BLaER1 treated with 17β-estradiol and CSF1 and Interleukin-3, amounts not matched to agents 10 nM and 100 nM (cell line): ENCODE measurements at regions not wholly inside any gene's neighbourhood (a gene's known extent, or its start where the extent isn't known, plus 50 kb on each side); places are given as distances from the start of the nearest gene placed in this dataset.
A peak's percentile ranks its signal among the peaks of the same experiment; 100 is the strongest.

Source experiments
- H3K27ac ChIP-seq, 11 experiments: shearing (Covaris generic); formaldehyde crosslinking; 2 replicates each; pipeline ENCODE4 v1.8.1; 2022
- H3K27me3 ChIP-seq, 11 experiments: shearing (Covaris generic); formaldehyde crosslinking; 2 replicates each; pipeline ENCODE4 v1.8.1; 2022
- H3K36me3 ChIP-seq, 11 experiments: shearing (Covaris generic); formaldehyde crosslinking; 2 replicates each; pipeline ENCODE4 v1.8.1; 2022
- H3K4me1 ChIP-seq, 10 experiments: shearing (Covaris generic); formaldehyde crosslinking; 2 replicates each; pipeline ENCODE4 v1.8.1; 2022
- H3K4me2 ChIP-seq, 11 experiments: shearing (Covaris generic); formaldehyde crosslinking; 2 replicates each; pipeline ENCODE4 v1.8.1; 2022
- H3K4me3 ChIP-seq, 10 experiments: shearing (Covaris generic); formaldehyde crosslinking; 2 replicates each; pipeline ENCODE4 v1.8.1; 2022
- H3K9ac ChIP-seq, 11 experiments: shearing (Covaris generic); formaldehyde crosslinking; 2 replicates each; pipeline ENCODE4 v1.8.1; 2022
- H3K9me3 ChIP-seq, 11 experiments: shearing (Covaris generic); formaldehyde crosslinking; replicated peaks in 1 of 11; 2 replicates each; pipeline ENCODE4 v1.8.1; 2022
- H4K20me1 ChIP-seq, 11 experiments: shearing (Covaris generic); formaldehyde crosslinking; 2 replicates each; pipeline ENCODE4 v1.8.1; 2022
- Cebpa-rat ChIP-seq, 11 experiments: shearing (Covaris generic); IDR thresholded peaks; 2 replicates each; pipeline ENCODE4 v1.8.1; 2022

DNA sequence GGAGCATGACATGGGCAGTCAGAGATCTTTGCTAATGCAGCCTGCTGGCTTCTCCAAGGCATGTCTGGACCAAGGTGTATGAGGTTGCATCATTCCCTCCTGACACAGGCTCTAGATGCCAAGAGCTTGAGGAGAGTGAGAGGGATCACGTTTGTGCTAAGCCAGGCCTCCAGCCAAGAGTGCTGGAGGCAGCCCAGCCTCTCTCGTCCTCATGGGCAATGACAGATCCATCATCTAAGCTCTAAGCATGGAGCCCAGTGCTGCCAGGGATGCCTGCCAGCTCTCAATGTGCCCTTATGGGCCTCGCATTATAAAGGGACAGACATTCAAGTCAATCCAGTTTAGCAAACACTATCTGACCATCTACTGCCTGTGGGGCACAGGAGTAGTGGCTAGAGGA lies 136.3 kb upstream of the VSTM2B start:
- Histone ChIP-seq H3K4me2 (no peak overlapping the region), H3K9ac (no peak overlapping the region), H3K9me3 (peaks cover 10 to 18% (median 11%) of the 10 kb centered on the region in 11 experiments; a peak in 20 of 22 replicates), H3K4me3 (no peak overlapping the region), H3K36me3 (no peaks in the 10 kb centered on the region), H3K27me3 (no peaks in the 10 kb centered on the region), H4K20me1 (no peaks in the 10 kb centered on the region), H3K27ac (no peak overlapping the region), H3K4me1 (peaks cover 0 to 19% (median 12%) of the 10 kb centered on the region in 10 experiments; a peak in 12 of 20 replicates)
- no peak for TF ChIP-seq Cebpa-rat (IDR thresholded peaks at IDR 0.05)

DNA sequence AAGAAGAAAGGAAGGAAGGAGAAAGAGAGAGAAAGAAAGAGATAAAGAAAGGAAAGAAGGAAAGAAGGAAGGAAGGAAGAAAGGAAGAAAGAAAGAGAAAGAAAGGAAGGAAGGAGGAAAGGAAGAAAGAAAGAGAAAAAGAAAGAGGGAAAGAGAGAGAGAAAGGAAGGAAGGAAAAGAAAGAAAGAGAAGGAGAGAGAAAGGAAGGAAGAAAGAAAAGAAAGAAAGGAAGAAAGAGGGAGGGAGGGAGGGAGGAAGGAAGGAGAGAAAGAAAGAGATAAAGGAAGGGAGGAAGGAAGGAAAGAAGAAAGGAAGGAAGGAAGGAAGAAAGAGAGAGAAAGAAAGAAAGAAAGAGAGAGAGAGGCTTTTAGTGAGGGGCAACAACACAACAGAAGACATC lies 135.1 kb upstream of the VSTM2B start:
- no peaks in the 10 kb centered on the region for H3K36me3 ChIP-seq
- TF ChIP-seq Cebpa-rat (IDR thresholded peaks at IDR 0.05) = no peak
- no peaks in the 10 kb centered on the region for H4K20me1 ChIP-seq
- H3K27ac ChIP-seq = no peak overlapping the region
- H3K4me3 ChIP-seq = no peak overlapping the region
- no peaks in the 10 kb centered on the region for H3K27me3 ChIP-seq
- H3K4me1 ChIP-seq = peaks cover 0 to 32% (median 25%) of the 10 kb centered on the region in 10 experiments; a peak in 14 of 20 replicates
- no peak overlapping the region for H3K9ac ChIP-seq
- peaks cover 10 to 18% (median 11%) of the 10 kb centered on the region in 11 experiments; a peak in 20 of 22 replicates for H3K9me3 ChIP-seq
- H3K4me2 ChIP-seq = no peak overlapping the region

DNA sequence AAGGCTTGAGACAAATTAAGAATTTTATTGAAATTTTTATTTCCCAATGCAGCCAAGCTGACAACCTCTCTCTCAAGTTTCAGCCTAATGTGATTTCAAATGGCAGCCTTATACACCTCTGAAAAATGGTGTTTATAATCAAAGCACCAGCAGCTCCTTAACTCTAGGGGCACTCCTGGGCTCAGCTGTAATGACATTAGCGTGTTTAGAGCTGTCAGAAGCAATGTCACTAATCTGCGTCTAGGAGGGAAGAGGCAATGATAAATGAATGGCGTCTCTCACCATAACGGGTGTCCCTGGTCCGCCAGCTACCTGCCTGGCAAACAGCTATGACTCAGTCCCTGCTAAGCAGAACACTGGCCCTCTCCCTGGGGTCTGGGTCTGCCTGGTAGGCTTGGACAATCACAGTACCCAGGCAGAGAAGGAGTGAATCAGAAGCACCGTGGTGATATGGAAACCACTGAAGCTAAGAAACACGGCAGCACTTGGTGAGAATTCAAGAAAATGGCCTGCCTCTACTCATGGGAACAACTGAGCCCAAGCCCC lies 131.8 kb upstream of the VSTM2B start:
- Histone ChIP-seq H3K4me3 (no peak overlapping the region), H3K27me3 (no peaks in the 10 kb centered on the region), H3K4me2 (peak overlapping the region in 7 of 11 experiments; percentile 43 to 79 (median 69); a peak in 10 of 22 replicates), H4K20me1 (no peaks in the 10 kb centered on the region), H3K36me3 (no peaks in the 10 kb centered on the region), H3K4me1 (peaks cover 0 to 44% (median 28%) of the 10 kb centered on the region in 10 experiments; a peak in 14 of 20 replicates), H3K9ac (no peak overlapping the region), H3K27ac (no peak overlapping the region), H3K9me3 (peaks cover 10 to 18% (median 11%) of the 10 kb centered on the region in 11 experiments; a peak in 20 of 22 replicates)
- TF ChIP-seq Cebpa-rat (IDR thresholded peaks at IDR 0.05) = no peak

DNA sequence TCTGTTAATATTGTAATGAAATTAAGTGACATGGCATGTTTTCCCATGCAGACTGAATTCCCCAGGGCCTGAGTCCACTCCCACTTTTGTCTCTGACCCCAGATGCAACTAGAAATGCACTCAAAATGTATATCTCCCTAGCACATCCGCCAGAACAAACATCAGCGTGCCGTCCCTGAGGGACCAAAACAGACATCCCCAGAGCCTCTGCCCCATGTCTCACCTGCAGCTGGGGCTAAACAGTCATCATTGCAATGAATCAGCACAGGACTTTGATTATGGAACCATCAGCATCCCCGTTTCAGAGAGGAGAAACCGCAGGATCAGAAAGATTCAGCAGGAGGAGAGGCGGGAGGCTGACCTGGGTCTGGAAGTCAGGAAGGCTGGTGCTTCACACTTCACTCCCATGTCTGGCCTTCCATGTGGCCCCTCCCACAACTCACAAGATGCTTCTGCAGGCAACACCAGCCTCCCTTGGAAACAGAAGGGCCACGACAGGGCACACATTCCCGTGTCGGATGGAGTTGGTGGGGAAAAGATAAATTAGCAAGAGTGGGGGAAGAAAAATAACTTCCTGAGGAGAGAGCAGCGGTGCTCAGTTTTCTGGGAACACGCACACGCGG lies 130.6 kb upstream of the VSTM2B start:
- Histone ChIP-seq H3K4me1 (peaks cover 0 to 48% (median 30%) of the 10 kb centered on the region in 10 experiments; a peak in 14 of 20 replicates), H3K9me3 (peaks cover 10 to 12% (median 11%) of the 10 kb centered on the region in 11 experiments; a peak in 20 of 22 replicates), H3K4me3 (no peak overlapping the region), H4K20me1 (no peaks in the 10 kb centered on the region), H3K36me3 (no peaks in the 10 kb centered on the region), H3K9ac (peak overlapping the region in 1 of 11 experiments; percentile 21; a peak in 1 of 22 replicates), H3K4me2 (peak overlapping the region in 8 of 11 experiments; percentile 28 to 79 (median 66); a peak in 15 of 22 replicates), H3K27ac (no peak overlapping the region), H3K27me3 (no peaks in the 10 kb centered on the region)
- no peak for TF ChIP-seq Cebpa-rat (IDR thresholded peaks at IDR 0.05)

DNA sequence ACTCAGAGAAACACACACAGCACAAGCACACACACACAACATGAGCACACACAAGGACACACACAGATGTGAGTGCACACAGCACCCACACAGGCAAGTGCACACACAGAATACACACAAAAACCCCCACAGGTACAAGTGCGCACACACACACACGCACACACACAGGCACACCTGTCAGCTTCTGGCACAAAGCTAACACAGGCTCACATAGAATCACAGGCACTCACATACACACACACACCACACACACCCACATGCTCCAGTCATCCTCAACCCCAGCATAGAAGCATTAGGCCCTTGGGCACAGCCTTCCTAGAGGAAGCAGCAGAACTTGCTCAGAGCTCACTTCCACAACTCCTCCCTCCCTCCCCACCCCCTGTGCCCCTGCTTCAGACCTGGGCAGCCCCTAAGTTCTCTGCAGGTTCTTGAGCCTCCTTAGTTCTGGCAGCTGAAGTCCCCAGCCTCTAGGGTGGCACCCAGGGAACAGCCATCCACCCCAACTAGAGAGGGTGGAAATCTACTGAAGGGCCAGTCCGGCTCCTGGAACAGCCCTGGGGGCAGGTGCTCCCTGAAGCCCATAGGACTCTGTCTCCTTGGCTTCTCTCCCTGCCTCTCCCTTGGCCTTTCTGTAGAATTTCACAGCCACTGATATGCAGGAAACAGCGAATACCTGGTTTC lies 129.9 kb upstream of the VSTM2B start:
- TF ChIP-seq Cebpa-rat (IDR thresholded peaks at IDR 0.05) = no peak
- Histone ChIP-seq H4K20me1 (0 out of 22 replicates have a peak, but pooled peaks cover 0 to 3% (median 0%) of the 10 kb centered on the region in 11 experiments), H3K27ac (no peak overlapping the region), H3K36me3 (no peaks in the 10 kb centered on the region), H3K4me2 (peak overlapping the region in 7 of 11 experiments; percentile 43 to 79 (median 69); a peak in 12 of 22 replicates), H3K9me3 (peaks cover 10 to 12% (median 11%) of the 10 kb centered on the region in 11 experiments; a peak in 20 of 22 replicates), H3K9ac (no peak overlapping the region), H3K27me3 (no peaks in the 10 kb centered on the region), H3K4me1 (peaks cover 0 to 52% (median 34%) of the 10 kb centered on the region in 10 experiments; a peak in 16 of 20 replicates), H3K4me3 (no peak overlapping the region)

DNA sequence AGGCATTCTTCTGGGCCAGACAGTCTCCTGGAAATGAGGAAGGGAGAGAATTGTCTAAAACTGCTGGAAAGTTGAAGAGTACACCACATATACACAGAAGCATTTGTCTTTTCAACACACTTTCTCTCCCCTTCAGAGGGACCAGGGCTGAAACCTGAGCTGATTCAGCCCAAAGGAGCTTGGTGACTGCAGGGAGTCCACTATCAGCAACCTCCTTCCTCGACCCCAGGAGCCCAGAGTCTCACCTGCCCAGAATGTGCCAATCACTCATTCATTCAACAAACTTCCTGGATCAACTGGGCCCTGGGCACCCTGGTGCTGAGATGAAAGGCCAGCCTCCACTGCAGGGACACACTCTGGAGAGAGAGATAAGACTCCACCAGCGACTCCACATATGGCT lies 128.9 kb upstream of the VSTM2B start:
- H3K27me3 ChIP-seq = no peaks in the 10 kb centered on the region
- peaks cover 0 to 6% (median 0%) of the 10 kb centered on the region in 11 experiments; a peak in 1 of 22 replicates for H4K20me1 ChIP-seq
- H3K9me3 ChIP-seq = peaks cover under 1 to 2% (median 2%) of the 10 kb centered on the region in 11 experiments; a peak in 17 of 22 replicates
- H3K36me3 ChIP-seq = no peaks in the 10 kb centered on the region
- H3K4me3 ChIP-seq = no peak overlapping the region
- no peak overlapping the region for H3K4me2 ChIP-seq
- no peak overlapping the region for H3K27ac ChIP-seq
- TF ChIP-seq Cebpa-rat (IDR thresholded peaks at IDR 0.05) = no peak
- peaks cover 0 to 62% (median 42%) of the 10 kb centered on the region in 10 experiments; a peak in 16 of 20 replicates for H3K4me1 ChIP-seq
- no peak overlapping the region for H3K9ac ChIP-seq

DNA sequence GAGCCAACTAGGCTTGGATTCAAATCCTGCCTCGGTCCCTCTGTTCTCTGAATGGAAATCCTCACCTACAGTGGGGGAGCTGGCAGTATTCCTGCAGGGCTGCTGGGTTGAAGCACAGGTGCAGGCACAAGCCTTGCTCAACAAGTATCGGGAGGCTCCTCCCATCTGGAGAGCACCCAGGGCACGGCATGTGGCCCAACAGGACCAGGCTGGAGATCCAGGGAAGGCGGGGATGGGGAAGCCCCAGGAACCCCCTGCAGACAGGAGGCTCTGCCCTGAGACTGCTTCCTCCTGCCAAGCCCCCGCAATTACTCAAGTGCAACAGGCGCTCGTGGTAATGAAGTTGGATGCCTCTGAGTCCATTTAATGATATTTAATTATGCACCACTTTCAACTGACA lies 128.0 kb upstream of the VSTM2B start:
- TF ChIP-seq Cebpa-rat (IDR thresholded peaks at IDR 0.05) = no peak
- H3K27me3 ChIP-seq = no peaks in the 10 kb centered on the region

DNA sequence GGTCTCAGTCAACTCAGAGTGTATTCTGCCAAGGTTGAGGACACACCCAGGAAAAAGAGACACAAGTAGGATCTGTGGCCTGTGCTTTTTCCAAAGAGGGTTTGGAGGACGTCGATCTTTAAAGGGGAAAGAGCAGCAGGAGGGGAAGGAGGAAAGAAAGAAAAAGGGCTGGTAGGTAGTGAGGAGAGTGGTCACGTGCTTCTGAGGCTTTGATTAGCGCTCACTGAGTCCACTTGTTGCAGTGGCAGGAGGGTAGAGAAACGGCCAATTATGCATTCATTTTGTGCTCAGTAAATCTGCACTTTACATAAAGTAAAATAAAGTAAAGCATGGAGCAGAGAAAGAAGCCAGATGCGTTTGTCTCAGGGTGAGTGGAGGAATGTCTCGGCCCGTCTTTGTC lies 126.0 kb upstream of the VSTM2B start:
- no peaks in the 10 kb centered on the region for H3K9me3 ChIP-seq
- 0 out of 22 replicates have a peak overlapping the region, but pooled peaks of 1 of the 11 experiments have one; percentile 36 for H3K4me2 ChIP-seq
- no peak overlapping the region for H3K9ac ChIP-seq
- no peak overlapping the region for H3K4me3 ChIP-seq
- peaks cover 0 to 45% (median 32%) of the 10 kb centered on the region in 10 experiments; a peak in 16 of 20 replicates for H3K4me1 ChIP-seq
- no peak overlapping the region for H3K27ac ChIP-seq
- peaks cover 0 to 8% (median 0%) of the 10 kb centered on the region in 11 experiments; a peak in 3 of 22 replicates for H4K20me1 ChIP-seq
- peaks cover 0 to 13% (median 5%) of the 10 kb centered on the region in 11 experiments; a peak in 12 of 22 replicates for H3K27me3 ChIP-seq
- no peak for TF ChIP-seq Cebpa-rat (IDR thresholded peaks at IDR 0.05)
- H3K36me3 ChIP-seq = no peaks in the 10 kb centered on the region

More for the DNA sequence above, 128.0 kb upstream of the VSTM2B start:
- Histone ChIP-seq H3K4me3 (no peak overlapping the region), H4K20me1 (peaks cover 0 to 6% (median 0%) of the 10 kb centered on the region in 11 experiments; a peak in 1 of 22 replicates), H3K9me3 (no peaks in the 10 kb centered on the region), H3K36me3 (no peaks in the 10 kb centered on the region), H3K9ac (no peak overlapping the region), H3K27ac (no peak overlapping the region), H3K4me1 (peaks cover 0 to 62% (median 43%) of the 10 kb centered on the region in 10 experiments; a peak in 16 of 20 replicates), H3K4me2 (peak overlapping the region in 6 of 11 experiments; percentile 8 to 50 (median 34); a peak in 5 of 22 replicates)
